GM21528 (cell line): ENCODE measurements at regions not wholly inside any gene's neighbourhood (a gene's known extent, or its start where the extent isn't known, plus 50 kb on each side); places are given as distances from the start of the nearest gene placed in this dataset.

ENCODE experiments used
- ATAC-seq: cut with Tn5 transposase; IDR thresholded peaks from one replicate; pipeline ENCODE4 v1.9.1; 2021; ENCODE audit warnings: mild to moderate bottlenecking, moderate library complexity; ENCODE audit not compliant: unreplicated experiment, low FRiP score

DNA sequence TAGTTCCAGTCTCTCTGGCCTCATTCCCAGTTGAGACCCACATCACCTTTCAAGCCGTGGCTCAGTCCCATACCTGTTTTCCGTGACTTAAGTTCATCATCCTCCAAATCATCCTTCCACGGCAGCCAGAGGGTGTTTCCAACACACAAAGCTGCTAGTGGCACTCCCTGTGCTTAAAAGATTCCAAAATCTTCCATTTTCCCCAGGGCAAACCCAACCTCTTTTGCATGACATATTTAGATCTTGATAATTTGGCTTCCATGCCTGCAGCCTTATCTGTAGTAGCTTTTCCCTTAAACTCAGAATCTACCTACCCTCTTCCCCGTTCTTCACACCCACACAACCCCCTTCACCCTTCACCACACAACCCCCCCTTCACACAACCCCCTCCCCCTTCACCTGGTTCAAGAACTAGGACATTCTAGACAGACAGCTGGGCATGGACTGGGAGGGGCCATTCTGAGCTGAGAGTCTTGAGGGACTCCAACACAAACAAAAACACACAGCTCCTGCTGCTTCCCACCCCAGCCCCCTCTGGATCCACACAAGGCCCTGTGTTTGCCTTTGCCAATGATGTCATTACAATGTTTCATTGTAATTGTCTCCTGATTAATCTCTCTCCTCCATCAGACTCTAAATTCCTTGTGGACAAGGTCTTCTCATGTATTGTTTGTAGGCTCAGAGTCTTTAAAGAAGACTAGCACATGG lies 268.2 kb downstream of the SH3GL2 start:
- ATAC-seq, result no peak

GRCh38 chr9:17847908-17848307 lies 269.0 kb downstream of the SH3GL2 start:
- no peak for ATAC-seq

GRCh38 chr9:17852108-17852507 lies 273.2 kb downstream of the SH3GL2 start:
- no peak for ATAC-seq

DNA sequence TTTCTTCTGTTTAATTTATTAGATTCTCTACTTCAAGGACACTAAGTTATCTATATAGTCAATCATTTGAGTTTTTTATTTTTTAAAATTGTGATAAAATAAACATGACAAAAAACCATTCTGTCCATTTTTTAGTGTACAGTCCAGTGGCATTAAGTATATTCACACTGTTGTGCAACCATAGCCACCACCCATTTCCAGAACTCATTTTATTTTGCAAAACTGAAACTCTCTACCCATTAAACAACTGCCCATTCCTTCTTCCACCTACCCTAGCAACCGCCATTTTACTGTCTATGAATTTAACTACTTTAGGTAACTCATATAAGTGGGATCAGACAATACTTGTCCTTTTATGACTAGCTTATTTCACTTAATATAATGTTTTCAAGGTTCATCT lies 275.6 kb downstream of the SH3GL2 start:
- ATAC-seq, result no peak

- no peak for ATAC-seq
These were observed 278.1 kb downstream of the SH3GL2 start for GRCh38 chr9:17856995-17857394.

DNA sequence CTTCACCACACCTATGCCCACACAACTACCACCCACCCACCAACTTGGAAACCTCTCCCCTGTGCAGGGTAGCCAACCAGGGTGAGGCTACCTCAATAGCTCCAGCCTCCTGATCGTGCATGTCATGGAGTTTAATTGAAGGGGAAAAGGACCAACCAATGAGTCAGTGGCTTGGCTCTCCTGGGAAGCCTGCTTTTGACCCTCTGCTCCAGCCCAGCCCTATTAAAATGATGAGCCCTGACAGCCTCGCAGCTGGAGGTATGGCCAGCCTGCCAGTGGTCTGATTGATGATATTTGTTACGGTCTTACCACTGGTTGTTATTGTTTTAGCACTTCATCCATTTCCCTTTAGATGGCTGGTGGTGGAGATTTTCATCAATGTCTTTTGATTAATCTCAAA lies 280.4 kb downstream of the SH3GL2 start:
- ATAC-seq, result no peak

- no peak for ATAC-seq
These were observed 281.1 kb downstream of the SH3GL2 start for GRCh38 chr9:17859987-17860386.

GRCh38 chr9:17862101-17862500 lies 283.2 kb downstream of the SH3GL2 start:
- ATAC-seq, result no peak

GRCh38 chr9:17862629-17863028 lies 283.8 kb downstream of the SH3GL2 start:
- ATAC-seq, result no peak

DNA sequence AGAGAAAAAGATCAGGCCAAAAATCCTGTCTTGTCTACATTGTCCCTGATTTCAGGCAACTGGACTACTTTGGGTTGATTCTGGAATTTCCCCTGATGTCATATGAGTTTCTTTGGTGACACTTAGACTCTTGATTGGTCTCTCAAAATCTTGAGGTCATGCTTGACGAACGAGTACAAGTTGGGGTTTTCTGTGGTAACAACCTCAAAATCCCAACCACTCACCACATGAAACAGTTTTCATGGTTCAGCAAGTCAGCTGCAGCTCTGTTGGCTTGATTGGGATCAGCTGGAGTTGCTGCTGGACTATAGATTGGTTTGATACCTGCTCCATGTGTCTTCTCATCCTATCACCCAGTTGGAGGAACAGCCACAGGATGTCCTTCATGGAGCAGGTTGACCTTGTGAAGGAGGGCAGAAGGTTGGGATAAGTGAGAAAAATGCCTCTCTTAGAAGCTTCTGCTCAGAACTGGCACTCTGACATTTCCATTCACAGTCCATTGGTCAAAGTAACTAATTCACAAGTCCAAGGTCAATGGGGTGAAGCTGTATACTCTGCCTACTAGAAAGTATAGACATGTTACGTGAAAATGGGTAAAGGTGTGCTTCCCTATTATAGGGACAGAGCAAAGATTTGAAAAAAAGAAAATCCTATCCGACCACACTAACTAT lies 284.5 kb downstream of the SH3GL2 start:
- peak; percentile 92 for ATAC-seq

DNA sequence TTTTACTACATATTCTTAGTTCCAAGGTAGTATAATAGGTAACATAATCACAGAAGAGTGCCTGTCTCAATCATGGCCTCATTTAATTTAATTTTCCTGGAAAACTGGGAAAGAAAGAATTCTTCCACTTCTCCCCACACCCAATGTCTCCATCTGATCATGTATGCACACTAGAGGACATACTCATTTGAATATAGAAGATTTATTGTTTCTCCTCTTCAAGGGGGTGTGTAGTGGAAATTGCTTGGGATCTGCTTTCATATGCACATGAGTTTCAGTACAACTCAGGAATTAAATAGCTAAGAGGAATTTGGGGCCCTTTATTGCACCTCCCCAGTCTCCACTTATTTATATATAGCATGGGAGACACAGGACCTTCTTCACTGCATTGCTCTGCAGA lies 285.1 kb downstream of the SH3GL2 start:
- ATAC-seq, result no peak

GRCh38 chr9:17864951-17865350 lies 286.1 kb downstream of the SH3GL2 start:
- no peak for ATAC-seq

DNA sequence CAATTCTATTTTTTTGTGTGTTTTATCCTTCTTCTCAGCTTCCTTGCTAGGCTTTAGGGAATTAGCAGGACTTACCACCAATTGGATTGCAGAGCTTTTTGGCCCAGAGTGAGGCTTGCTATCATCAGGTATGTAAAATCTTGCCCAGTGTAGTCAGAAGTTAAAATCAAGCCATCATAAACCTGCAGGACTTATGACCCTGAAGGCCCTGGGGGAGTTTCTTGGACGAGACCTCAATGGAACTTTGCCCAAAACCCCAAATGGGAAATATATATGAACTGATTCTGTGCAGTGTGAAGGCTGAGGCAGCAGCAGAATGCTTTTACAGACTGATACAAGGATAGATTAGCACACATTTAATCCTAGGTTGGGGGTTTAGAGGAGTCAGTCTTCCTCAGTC lies 287.0 kb downstream of the SH3GL2 start:
- ATAC-seq, result no peak

DNA sequence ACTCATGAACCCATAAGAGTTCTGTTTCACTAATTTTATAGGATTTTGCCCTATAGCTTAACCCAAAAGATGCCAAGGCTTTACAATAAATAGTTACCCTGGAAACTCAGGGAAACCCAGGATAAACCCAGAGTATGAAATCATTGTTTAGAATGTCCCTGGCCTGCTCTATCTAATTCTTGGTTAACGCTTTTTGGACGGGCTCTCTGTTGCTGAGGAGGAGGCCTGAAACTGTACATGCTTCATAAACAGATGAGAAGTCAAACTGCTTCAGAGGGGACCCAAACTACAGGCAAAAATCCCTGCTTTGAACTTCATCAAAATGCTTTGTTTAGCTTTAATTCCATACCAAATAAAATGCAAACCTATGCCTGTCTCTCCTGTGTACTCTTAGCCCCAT lies 291.9 kb downstream of the SH3GL2 start:
- ATAC-seq, result no peak

DNA sequence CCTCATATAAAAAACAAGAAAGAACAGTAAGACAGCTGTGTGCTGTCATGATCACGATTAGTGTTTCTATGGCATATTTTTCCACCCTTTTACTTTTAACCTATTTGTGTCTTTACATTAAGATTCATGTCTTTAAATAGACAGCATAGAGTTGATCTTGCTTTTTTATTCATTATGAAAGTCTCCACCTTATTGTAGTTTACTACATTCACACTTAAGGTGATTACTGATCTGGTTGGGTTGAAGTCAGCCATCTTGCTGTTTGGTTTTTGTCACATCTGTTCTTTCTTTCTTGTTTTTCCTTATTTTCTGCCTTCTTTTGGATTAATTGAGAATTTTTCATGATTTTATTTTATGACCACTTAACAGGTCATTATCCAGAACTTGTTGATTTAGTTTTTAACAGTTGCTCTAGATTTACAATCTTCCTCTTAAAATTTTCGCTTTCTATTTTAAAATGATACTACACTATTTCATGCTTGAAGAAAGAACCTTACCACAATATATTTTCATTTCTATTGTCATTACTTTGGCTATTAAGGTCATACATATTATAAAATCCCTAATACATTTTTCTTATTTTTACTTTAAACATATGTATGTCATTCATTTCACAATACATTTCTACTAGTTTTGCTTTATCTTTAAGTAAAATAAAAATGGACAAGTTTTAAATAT lies 292.5 kb downstream of the SH3GL2 start:
- peak; percentile 64 for ATAC-seq

GRCh38 chr9:17875886-17876285 lies 297.0 kb downstream of the SH3GL2 start:
- ATAC-seq, result no peak

- no peak for ATAC-seq
These were observed 297.8 kb downstream of the SH3GL2 start for GRCh38 chr9:17876687-17877086.

- no peak for ATAC-seq
These were observed 300.0 kb downstream of the SH3GL2 start for GRCh38 chr9:17878810-17879370.

GRCh38 chr9:17881371-17881770 lies 302.5 kb downstream of the SH3GL2 start:
- ATAC-seq, result no peak

- ATAC-seq, result no peak
These were observed 304.1 kb downstream of the SH3GL2 start for GRCh38 chr9:17882688-17883594.
